ENCODE measurements at regions not wholly inside any gene's neighbourhood (a gene's known extent, or its start where the extent isn't known, plus 50 kb on each side); places are given as distances from the start of the nearest gene placed in this dataset.
"Not testable (repeated sequence)": the region's sequence is repeated elsewhere in the genome, so short reads cannot be mapped to it uniquely, and the experiment has no call there.

DNA sequence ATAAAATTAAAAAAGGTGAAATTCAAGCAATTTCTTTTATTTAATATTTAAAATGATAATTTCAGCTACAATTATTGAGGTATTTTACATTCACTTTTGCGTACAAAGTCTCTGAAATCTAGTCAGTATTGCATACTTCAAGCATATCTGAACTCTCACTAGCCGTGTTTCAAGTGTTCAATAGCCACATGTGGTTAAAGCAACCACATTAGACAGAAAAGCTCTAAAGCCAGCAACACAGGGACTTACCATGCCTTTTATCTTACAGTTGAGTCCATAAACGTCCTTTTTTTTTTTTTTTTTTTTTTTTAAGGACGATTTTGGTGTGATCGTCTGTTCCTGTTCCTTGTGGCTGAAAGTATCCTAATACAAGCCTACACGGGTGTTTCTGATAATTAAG, 257.0 kb upstream of the RGMA start:
- no TSS peak for BruUV-seq (replicated peaks)
- Mint-ChIP-seq H3K27ac (ENCODE audit: unreplicated experiment) (no peak overlapping the region), H3K36me3 (ENCODE audit: insufficient read depth, unreplicated experiment) (no peaks in the 10 kb centered on the region), H3K4me1 (ENCODE audit: low read depth, unreplicated experiment) (no peaks in the 10 kb centered on the region), H3K4me3 (ENCODE audit: low read depth, unreplicated experiment) (no peak overlapping the region), H3K27me3 (ENCODE audit: unreplicated experiment) (peaks cover 70% of the 10 kb centered on the region), H3K9me3 (ENCODE audit: low read depth, unreplicated experiment) (no peaks in the 10 kb centered on the region)
- no peak for DNase-seq
- CTCF ChIA-PET: interaction anchor here (0.8 kb wide), 1 partner anchor 11 kb away, joined by 7 read pairs; no protein-coding TSS in a partner anchor
- TF ChIP-seq, protein P1, sequence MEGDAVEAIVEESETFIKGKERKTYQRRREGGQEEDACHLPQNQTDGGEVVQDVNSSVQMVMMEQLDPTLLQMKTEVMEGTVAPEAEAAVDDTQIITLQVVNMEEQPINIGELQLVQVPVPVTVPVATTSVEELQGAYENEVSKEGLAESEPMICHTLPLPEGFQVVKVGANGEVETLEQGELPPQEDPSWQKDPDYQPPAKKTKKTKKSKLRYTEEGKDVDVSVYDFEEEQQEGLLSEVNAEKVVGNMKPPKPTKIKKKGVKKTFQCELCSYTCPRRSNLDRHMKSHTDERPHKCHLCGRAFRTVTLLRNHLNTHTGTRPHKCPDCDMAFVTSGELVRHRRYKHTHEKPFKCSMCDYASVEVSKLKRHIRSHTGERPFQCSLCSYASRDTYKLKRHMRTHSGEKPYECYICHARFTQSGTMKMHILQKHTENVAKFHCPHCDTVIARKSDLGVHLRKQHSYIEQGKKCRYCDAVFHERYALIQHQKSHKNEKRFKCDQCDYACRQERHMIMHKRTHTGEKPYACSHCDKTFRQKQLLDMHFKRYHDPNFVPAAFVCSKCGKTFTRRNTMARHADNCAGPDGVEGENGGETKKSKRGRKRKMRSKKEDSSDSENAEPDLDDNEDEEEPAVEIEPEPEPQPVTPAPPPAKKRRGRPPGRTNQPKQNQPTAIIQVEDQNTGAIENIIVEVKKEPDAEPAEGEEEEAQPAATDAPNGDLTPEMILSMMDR (IDR thresholded peaks at IDR 0.05; ENCODE audit: unreplicated experiment): no peak
- intact Hi-C loops (cut with micrococcal nuclease; ENCODE audit: unreplicated experiment): no loop called here

DNA sequence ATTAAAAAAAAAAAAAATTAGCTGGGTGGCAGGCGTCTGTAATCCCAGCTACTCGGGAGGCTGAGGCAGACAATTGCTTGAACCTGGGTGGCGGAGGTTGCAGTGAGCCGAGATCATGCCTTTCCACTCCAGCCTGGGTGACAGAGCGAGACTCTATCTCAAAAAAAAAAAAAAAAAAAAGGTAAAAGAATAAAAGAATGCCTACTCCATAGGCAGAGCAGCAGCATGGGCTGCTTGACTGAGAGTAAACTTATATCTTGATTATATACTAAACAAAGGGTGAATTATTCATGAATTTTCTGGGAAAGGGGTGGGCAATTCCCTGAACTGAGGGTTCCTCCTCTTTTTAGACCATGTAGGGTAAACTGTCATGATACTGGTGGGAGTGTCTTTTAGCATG, 254.4 kb upstream of the RGMA start:
- H3K4me1 Mint-ChIP-seq (ENCODE audit: low read depth, unreplicated experiment); H3K4me3 Mint-ChIP-seq (ENCODE audit: low read depth, unreplicated experiment); CTCF ChIA-PET; H3K9me3 Mint-ChIP-seq (ENCODE audit: low read depth, unreplicated experiment); DNase-seq; H3K36me3 Mint-ChIP-seq (ENCODE audit: insufficient read depth, unreplicated experiment); H3K27ac Mint-ChIP-seq (ENCODE audit: unreplicated experiment); BruUV-seq (replicated peaks): not testable (repeated sequence)
- intact Hi-C loops (cut with micrococcal nuclease; ENCODE audit: unreplicated experiment): loop anchor here (5.0 kb wide), 1 partner anchor 256 kb away; the partner anchor contains the start of gene RGMA
- H3K27me3 Mint-ChIP-seq (ENCODE audit: unreplicated experiment): peaks cover 71% of the 10 kb centered on the region

DNA sequence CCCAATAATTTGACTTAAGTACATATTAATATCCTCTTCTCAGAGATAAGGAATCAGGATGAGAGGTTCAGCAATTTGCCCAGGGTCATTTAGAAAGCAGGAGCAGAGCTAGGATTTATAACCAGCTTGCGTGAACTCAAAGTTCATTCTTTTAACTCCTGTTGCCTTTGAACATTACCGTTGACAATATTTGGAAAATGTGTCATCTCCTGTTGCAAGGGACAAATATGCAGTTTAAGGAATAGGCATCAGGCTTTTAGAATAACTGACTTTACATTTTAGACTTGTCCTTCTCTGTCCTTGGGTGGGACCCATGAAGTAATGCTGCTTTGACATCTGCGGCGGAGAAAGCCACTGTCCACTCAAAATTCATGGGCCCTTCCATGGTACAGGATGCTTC, 252.2 kb upstream of the RGMA start:
- no TSS peak for BruUV-seq (replicated peaks)
- Mint-ChIP-seq H3K27ac (ENCODE audit: unreplicated experiment) (no peak overlapping the region), H3K9me3 (ENCODE audit: low read depth, unreplicated experiment) (no peaks in the 10 kb centered on the region), H3K4me1 (ENCODE audit: low read depth, unreplicated experiment) (no peaks in the 10 kb centered on the region), H3K36me3 (ENCODE audit: insufficient read depth, unreplicated experiment) (no peaks in the 10 kb centered on the region), H3K27me3 (ENCODE audit: unreplicated experiment) (peaks cover 60% of the 10 kb centered on the region), H3K4me3 (ENCODE audit: low read depth, unreplicated experiment) (no peak overlapping the region)
- CTCF ChIA-PET: no interaction called here
- TF ChIP-seq, protein P1 (IDR thresholded peaks at IDR 0.05; ENCODE audit: unreplicated experiment): no peak
- no peak for DNase-seq
- intact Hi-C loops (cut with micrococcal nuclease; ENCODE audit: unreplicated experiment): loop anchor here (5.0 kb wide), 1 partner anchor 254 kb away; the partner anchor contains the start of gene RGMA

DNA sequence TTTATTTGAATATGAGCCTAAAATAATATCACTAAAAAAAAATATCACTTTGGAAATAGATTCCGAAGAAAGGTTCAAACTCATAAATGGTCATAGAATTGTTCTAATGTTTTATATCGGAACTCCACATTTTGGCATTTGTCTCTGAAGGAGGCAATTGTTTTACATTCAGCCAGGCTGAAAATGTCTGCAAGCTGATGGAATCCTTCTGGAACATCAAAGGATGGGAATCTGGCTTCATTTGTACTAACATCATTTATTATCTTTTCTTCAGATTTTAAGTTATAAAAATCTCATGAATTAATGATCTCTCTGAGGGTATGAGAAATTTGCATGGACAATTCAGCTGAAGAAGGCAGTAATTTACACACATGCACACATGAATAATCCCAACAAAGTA, 251.4 kb upstream of the RGMA start:
- BruUV-seq (replicated peaks): no TSS peak
- DNase-seq: no peak
- Mint-ChIP-seq H3K27ac (ENCODE audit: unreplicated experiment) (no peak overlapping the region), H3K4me3 (ENCODE audit: low read depth, unreplicated experiment) (no peak overlapping the region), H3K4me1 (ENCODE audit: low read depth, unreplicated experiment) (no peaks in the 10 kb centered on the region), H3K27me3 (ENCODE audit: unreplicated experiment) (peaks cover 60% of the 10 kb centered on the region), H3K36me3 (ENCODE audit: insufficient read depth, unreplicated experiment) (no peaks in the 10 kb centered on the region), H3K9me3 (ENCODE audit: low read depth, unreplicated experiment) (no peaks in the 10 kb centered on the region)
- CTCF ChIA-PET: interaction anchor here (0.7 kb wide), 1 partner anchor 157 kb away, joined by 5 read pairs; no protein-coding TSS in a partner anchor
- intact Hi-C loops (cut with micrococcal nuclease; ENCODE audit: unreplicated experiment): loop anchor here (5.0 kb wide), 1 partner anchor 253 kb away; the partner anchor contains the start of gene RGMA
- TF ChIP-seq, protein P1 (IDR thresholded peaks at IDR 0.05; ENCODE audit: unreplicated experiment): no peak

DNA sequence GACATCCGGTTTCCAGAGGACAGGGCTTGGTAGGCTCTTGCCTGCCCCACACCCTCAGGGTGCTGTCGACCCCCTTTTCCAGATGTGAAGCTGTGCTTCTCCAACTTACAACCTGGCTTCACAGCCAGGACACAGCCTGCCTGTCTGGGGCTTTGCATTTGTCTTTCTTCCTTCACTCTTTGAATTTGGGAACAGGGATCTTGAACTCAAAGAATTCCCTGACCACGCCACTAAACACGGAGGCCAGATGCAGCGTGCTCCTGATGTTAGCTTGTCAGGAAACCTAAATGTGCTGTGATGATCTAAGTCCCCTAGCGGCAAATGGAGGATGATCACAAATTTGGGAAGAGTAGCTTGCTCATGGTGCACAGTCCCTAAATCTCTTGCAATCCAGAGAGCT, 244.8 kb upstream of the RGMA start:
- no TSS peak for BruUV-seq (replicated peaks)
- no peak for DNase-seq
- CTCF ChIA-PET: no interaction called here
- intact Hi-C loops (cut with micrococcal nuclease; ENCODE audit: unreplicated experiment): no loop called here
- H3K4me3 Mint-ChIP-seq (ENCODE audit: low read depth, unreplicated experiment): no peak overlapping the region
- H3K9me3 Mint-ChIP-seq (ENCODE audit: low read depth, unreplicated experiment): no peaks in the 10 kb centered on the region
- peaks cover 35% of the 10 kb centered on the region for H3K27me3 Mint-ChIP-seq (ENCODE audit: unreplicated experiment)
- H3K27ac Mint-ChIP-seq (ENCODE audit: unreplicated experiment): no peak overlapping the region
- TF ChIP-seq, protein P1 (IDR thresholded peaks at IDR 0.05; ENCODE audit: unreplicated experiment): no peak
- no peaks in the 10 kb centered on the region for H3K4me1 Mint-ChIP-seq (ENCODE audit: low read depth, unreplicated experiment)
- H3K36me3 Mint-ChIP-seq (ENCODE audit: insufficient read depth, unreplicated experiment): no peaks in the 10 kb centered on the region

DNA sequence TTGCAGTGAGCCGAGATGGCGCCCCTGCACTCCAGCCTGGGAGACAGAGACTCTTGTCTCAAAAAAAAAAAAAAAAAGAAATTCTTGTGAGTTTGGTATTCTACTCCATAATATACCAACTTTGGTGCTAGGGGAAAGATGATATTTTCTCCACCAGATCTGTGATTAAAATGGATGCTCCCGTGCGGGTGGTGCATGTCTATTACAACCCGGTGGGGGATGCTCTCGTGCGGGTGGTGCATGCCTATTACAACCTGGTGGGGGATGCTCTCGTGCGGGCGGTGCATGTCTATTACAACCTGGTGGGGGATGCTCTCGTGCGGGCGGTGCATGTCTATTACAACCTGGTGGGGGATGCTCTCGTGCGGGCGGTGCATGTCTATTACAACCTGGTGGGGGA, 244.1 kb upstream of the RGMA start:
- H3K4me1 Mint-ChIP-seq (ENCODE audit: low read depth, unreplicated experiment); H3K4me3 Mint-ChIP-seq (ENCODE audit: low read depth, unreplicated experiment); DNase-seq; H3K27ac Mint-ChIP-seq (ENCODE audit: unreplicated experiment); H3K36me3 Mint-ChIP-seq (ENCODE audit: insufficient read depth, unreplicated experiment); intact Hi-C loops (cut with micrococcal nuclease; ENCODE audit: unreplicated experiment); H3K9me3 Mint-ChIP-seq (ENCODE audit: low read depth, unreplicated experiment); BruUV-seq (replicated peaks): not testable (repeated sequence)
- H3K27me3 Mint-ChIP-seq (ENCODE audit: unreplicated experiment): peaks cover 33% of the 10 kb centered on the region
- CTCF ChIA-PET: interaction anchor here (0.6 kb wide), 1 partner anchor 189 kb away, joined by 3 read pairs; no protein-coding TSS in a partner anchor
